ENCODE measurements at regions not wholly inside any gene's neighbourhood (a gene's known extent, or its start where the extent isn't known, plus 50 kb on each side); places are given as distances from the start of the nearest gene placed in this dataset.

DNA sequence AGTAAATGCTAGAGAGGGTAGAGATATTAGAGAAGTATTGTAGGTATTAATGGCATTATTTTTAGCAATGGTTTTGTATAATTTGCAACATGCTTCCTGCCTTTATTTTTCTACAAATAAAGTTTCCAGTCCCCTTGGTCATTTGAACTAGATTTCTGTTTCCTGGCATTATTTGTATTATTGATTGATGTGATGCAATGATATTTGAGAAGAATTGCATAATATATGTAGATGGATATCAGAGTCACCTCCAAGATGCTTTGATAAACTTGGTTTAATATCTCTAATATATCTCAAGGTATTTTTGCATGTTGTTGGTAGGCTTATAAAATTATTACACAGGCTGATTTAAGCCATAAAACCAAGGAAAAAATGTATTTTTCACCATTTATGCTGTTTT lies 1054.5 kb downstream of the SLITRK1 start:
- no peaks in the 10 kb centered on the region for H3K9me3 ChIP-seq (ENCODE audit: severe bottlenecking)
- H3K27me3 ChIP-seq (ENCODE audit: insufficient read depth, poor library complexity, severe bottlenecking) = no peaks in the 10 kb centered on the region
- ATAC-seq (ENCODE audit: low read depth) (no peak), DNase-seq (ENCODE audit: low spot score) (no peak)
- no peak for TF ChIP-seq CTCF (IDR thresholded peaks at IDR 0.05; ENCODE audit: poor library complexity, severe bottlenecking)
- H3K27ac ChIP-seq (ENCODE audit: poor library complexity, severe bottlenecking) = no peak overlapping the region
- H3K4me1 ChIP-seq (ENCODE audit: insufficient read depth, poor library complexity, severe bottlenecking) = no peaks in the 10 kb centered on the region
- H3K36me3 ChIP-seq (ENCODE audit: low read depth) = no peaks in the 10 kb centered on the region
- no peak overlapping the region for H3K4me3 ChIP-seq (ENCODE audit: severe bottlenecking)

- Histone ChIP-seq H3K27ac (ENCODE audit: poor library complexity, severe bottlenecking) (no peak overlapping the region), H3K9me3 (ENCODE audit: severe bottlenecking) (no peaks in the 10 kb centered on the region), H3K4me1 (ENCODE audit: insufficient read depth, poor library complexity, severe bottlenecking) (no peaks in the 10 kb centered on the region), H3K36me3 (ENCODE audit: low read depth) (no peaks in the 10 kb centered on the region), H3K4me3 (ENCODE audit: severe bottlenecking) (no peak overlapping the region), H3K27me3 (ENCODE audit: insufficient read depth, poor library complexity, severe bottlenecking) (no peaks in the 10 kb centered on the region)
- DNase-seq (ENCODE audit: low spot score) = no peak
- no peak for TF ChIP-seq CTCF (IDR thresholded peaks at IDR 0.05; ENCODE audit: poor library complexity, severe bottlenecking)
- no peak for ATAC-seq (ENCODE audit: low read depth)
Measured at GRCh38 chr13:82822935-82823334, 1059.3 kb downstream of the SLITRK1 start.

DNA sequence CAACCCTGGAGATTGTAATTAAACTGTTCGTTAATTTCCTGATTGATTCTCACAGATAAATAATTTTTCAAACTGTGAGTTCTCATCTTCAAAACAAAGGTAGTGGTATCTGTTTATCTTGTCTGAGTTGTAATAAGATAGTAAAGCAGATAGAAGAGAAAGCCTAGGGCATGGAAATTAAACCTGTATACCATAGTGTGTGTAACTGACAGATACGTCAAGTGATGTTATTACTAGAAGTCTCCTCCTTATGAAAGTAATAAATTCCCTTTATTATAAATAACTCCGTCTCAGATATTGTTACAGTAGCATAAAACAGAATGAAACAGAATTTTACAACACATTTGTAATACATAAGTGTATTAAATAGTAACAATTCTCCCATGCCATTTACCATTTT lies 1065.1 kb downstream of the SLITRK1 start:
- H3K4me3 ChIP-seq (ENCODE audit: severe bottlenecking) = no peak overlapping the region
- H3K9me3 ChIP-seq (ENCODE audit: severe bottlenecking) = no peaks in the 10 kb centered on the region
- no peak for ATAC-seq (ENCODE audit: low read depth)
- DNase-seq (ENCODE audit: low spot score) = no peak
- no peak for TF ChIP-seq CTCF (IDR thresholded peaks at IDR 0.05; ENCODE audit: poor library complexity, severe bottlenecking)
- no peaks in the 10 kb centered on the region for H3K27me3 ChIP-seq (ENCODE audit: insufficient read depth, poor library complexity, severe bottlenecking)
- H3K36me3 ChIP-seq (ENCODE audit: low read depth) = no peaks in the 10 kb centered on the region
- no peaks in the 10 kb centered on the region for H3K4me1 ChIP-seq (ENCODE audit: insufficient read depth, poor library complexity, severe bottlenecking)
- no peak overlapping the region for H3K27ac ChIP-seq (ENCODE audit: poor library complexity, severe bottlenecking)

DNA sequence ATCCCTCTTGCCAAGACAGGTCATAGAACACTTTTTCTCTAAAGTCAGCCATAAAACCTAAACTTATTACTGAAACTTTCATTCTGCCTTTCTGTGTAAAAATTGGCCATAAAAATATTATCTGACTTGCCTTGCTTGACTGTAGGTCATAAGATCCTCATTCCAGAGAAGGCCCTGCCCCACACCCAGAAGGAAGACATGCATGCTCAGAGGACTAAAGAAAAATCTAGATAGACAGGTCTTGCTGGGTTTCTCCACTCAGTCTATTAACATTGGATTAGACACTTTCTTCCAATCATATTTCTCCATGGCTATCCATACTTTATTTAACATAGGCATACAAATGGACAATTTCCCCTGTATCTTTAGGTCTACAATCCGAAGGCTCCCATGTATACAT lies 1066.5 kb downstream of the SLITRK1 start:
- H3K4me3 ChIP-seq (ENCODE audit: severe bottlenecking) = no peak overlapping the region
- H3K9me3 ChIP-seq (ENCODE audit: severe bottlenecking) = no peaks in the 10 kb centered on the region
- no peaks in the 10 kb centered on the region for H3K36me3 ChIP-seq (ENCODE audit: low read depth)
- no peak for DNase-seq (ENCODE audit: low spot score)
- H3K4me1 ChIP-seq (ENCODE audit: insufficient read depth, poor library complexity, severe bottlenecking) = no peaks in the 10 kb centered on the region
- TF ChIP-seq CTCF (IDR thresholded peaks at IDR 0.05; ENCODE audit: poor library complexity, severe bottlenecking) = no peak
- no peaks in the 10 kb centered on the region for H3K27me3 ChIP-seq (ENCODE audit: insufficient read depth, poor library complexity, severe bottlenecking)
- ATAC-seq (ENCODE audit: low read depth) = no peak
- no peak overlapping the region for H3K27ac ChIP-seq (ENCODE audit: poor library complexity, severe bottlenecking)

- H3K27ac ChIP-seq (ENCODE audit: poor library complexity, severe bottlenecking) = no peak overlapping the region
- no peaks in the 10 kb centered on the region for H3K9me3 ChIP-seq (ENCODE audit: severe bottlenecking)
- no peaks in the 10 kb centered on the region for H3K36me3 ChIP-seq (ENCODE audit: low read depth)
- H3K4me3 ChIP-seq (ENCODE audit: severe bottlenecking) = no peak overlapping the region
- ATAC-seq (ENCODE audit: low read depth) = no peak
- TF ChIP-seq CTCF (IDR thresholded peaks at IDR 0.05; ENCODE audit: poor library complexity, severe bottlenecking) = no peak
- DNase-seq (ENCODE audit: low spot score) = no peak
- H3K27me3 ChIP-seq (ENCODE audit: insufficient read depth, poor library complexity, severe bottlenecking) = no peaks in the 10 kb centered on the region
- no peaks in the 10 kb centered on the region for H3K4me1 ChIP-seq (ENCODE audit: insufficient read depth, poor library complexity, severe bottlenecking)
Measured at GRCh38 chr13:82803341-82803740, 1078.9 kb downstream of the SLITRK1 start.
